NCI-H128 (cell line): ENCODE measurements at regions not wholly inside any gene's neighbourhood (a gene's known extent, or its start where the extent isn't known, plus 50 kb on each side); places are given as distances from the start of the nearest gene placed in this dataset.
"Not testable (repeated sequence)": the region's sequence is repeated elsewhere in the genome, so short reads cannot be mapped to it uniquely, and the experiment has no call there.

Experiments used
- DNase-seq: peaks from one replicate; lab custom pipeline; 2025; ENCODE audit not compliant: unreplicated experiment; lab: John Stamatoyannopoulos, UW

DNA sequence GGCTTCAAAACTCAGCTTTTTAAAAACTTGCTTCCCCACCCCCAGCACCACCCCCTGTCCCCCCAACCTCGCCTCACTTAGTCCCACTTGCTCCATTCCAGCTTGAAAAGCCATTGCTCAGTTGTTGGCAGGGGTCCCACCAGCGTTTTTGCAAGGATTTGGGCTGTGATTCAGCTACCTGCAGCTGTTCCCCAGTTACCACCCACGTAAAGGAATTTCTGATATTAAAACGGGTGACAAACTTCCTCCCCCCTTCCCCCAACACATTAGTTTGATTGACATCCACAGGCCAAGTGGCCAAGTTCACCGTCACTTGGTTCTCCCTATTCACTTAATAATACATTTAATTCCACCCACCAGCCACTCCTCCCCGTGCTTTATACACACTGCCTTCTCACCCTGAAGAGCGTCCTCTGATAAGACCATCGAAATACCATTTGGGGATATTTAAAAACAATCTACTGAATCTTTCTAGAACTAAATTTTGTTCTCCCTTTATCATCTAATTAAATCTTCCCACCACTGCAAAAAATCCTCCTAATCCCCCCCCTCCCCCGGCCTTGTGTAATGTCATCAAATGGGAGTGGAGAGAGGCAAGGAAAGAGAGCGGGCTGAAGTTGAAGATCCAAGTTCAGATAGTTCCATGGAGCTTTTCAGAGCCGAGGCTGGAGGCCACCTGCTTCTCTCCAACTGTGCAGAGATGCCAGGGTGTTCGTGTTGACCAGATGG, 55.1 kb downstream of the SOX9 start:
- DNase-seq = no peak

DNA sequence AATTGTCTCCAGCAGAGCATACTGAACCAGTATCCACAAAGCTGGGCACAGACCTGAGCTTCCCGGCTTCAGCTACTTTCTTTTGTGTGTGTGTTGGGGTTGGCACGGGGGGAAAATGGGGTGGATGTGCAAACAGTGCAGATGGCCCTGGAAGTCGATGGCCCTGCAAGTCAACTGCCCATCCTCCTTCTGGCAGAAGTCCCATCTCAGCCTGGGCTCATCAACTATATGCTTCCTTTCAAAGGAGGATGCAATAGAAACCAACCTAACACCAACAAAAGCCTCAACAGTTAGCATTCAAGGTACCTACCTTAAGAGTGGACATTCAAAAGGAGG, 55.7 kb downstream of the SOX9 start:
- no peak for DNase-seq

GRCh38 chr17:72176951-72177660, 56.3 kb downstream of the SOX9 start:
- DNase-seq = no peak

- no peak for DNase-seq
These were observed 56.9 kb downstream of the SOX9 start for GRCh38 chr17:72177738-72178137.

- DNase-seq = no peak
These were observed 61.6 kb downstream of the SOX9 start for GRCh38 chr17:72182371-72182873.

GRCh38 chr17:72183194-72183685, 62.4 kb downstream of the SOX9 start:
- DNase-seq = no peak

DNA sequence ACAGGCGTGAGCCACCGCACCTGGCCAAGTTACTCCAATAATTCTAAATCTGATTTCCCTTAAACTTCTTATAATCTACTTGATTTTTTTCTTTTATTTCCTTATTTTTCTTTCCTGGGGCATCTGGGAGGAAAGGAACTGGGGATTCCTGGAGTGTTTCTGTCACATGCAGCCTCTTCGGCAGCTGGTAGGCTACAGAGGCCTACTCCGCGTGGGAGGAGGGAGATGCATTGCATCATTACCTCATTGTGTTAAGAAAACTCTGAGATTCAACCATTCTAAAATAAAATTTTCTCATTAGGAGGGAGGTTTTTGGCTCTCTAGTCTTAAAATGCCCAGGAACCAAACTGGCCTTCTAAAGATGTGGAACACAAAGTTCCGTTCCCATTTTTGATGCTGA, 64.0 kb downstream of the SOX9 start:
- DNase-seq = no peak

DNA sequence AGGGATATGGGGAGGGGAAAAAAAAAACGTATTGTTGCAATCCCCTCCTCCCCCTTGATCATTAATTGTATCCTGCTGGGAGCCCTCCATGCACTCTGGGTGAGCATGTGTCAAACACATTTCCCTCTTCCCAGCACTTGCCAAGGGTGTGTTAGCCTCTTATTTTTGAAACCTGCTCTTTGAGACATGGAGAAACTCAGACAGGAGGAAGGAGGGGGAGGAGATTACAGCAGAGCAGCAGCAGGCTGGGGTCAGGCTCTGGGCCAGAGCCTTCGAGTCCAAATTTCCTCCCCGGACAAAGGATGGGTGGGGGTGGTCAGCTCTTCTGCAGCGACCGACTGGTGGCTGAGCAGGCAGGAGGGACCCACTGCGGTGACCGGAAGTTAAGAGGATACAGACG, 64.7 kb downstream of the SOX9 start:
- no peak for DNase-seq

- no peak for DNase-seq
These were observed 66.7 kb downstream of the SOX9 start for GRCh38 chr17:72187556-72187955.

DNA sequence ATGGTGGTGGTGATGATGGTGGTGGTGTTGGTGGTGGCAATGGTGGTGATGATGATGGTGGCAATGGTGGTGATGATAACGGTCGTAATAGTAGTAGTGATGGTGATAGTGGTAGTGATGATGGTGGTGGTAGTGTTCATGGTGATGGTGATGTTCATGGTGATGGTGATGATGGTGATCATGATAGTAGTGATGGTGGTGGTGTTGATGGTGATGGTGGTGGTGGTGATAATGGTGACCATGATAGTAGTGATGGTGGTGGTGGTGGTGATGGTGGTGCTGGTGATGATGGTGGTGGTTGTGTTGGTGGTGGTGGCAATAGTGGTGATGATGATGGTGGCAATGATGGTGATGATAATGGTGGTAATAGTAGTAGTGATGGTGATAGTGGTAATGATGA, 68.0 kb downstream of the SOX9 start:
- no peak for DNase-seq

DNA sequence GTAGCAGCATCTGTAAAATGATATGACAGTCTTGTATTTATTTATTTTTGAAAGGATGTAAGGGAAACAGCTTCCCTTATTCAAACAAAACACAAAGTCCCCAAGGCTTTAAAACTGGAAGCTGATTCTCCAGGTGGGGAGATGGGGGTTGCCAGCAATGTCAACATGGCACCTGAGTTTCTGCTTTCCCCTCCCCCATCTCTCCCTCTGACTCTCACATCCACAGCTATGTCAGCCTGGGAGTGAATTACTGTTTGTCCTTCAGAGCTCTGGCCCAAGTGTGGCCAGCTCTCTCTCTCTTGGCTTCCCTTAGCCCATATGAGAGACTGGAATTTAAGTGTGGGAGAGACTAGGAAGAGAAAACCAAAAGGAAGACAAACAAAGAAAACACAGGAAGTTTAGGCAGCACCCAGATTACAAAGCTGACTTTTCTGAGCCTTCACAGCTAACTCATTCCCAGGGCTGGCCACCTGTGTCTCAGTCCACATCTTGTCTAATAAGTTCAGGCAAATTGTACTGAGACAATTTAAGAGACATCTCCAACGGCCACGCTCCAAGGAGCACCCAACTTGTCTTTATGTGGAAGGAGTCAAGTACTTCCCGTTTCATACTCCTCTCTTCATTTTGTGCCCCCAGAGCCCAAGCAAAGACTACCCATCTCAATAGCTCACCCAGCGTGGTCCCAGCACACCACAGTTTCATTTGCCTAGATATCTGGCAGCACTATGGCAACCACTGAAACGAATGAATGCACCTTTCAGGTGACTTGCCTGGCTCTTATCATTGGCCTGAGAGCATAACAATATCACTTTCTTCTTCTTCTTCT, 69.2 kb downstream of the SOX9 start:
- DNase-seq = no peak

GRCh38 chr17:72191356-72191755, 70.5 kb downstream of the SOX9 start:
- DNase-seq = no peak

- no peak for DNase-seq
These were observed 71.3 kb downstream of the SOX9 start for GRCh38 chr17:72191921-72192799.

GRCh38 chr17:72192800-72193192, 72.0 kb downstream of the SOX9 start:
- no peak for DNase-seq

- no peak for DNase-seq
These were observed 72.7 kb downstream of the SOX9 start for GRCh38 chr17:72193391-72194106.

DNA sequence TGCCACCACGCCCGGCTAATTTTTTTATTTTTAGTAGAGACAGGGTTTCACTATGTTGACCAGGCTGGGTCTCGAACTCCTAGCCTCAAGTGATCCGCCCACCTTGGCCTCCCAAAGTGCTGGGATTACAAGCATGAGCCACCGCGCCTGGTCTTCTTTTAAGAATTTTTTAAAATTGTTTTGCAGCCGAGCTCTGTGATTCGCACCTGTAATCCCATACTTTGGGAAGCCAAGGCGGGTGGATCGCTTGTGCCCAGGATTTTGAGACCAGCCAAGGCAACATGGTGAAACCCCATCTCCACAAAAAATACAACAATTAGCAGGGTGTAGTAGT, 73.3 kb downstream of the SOX9 start:
- DNase-seq = not testable (repeated sequence)

DNA sequence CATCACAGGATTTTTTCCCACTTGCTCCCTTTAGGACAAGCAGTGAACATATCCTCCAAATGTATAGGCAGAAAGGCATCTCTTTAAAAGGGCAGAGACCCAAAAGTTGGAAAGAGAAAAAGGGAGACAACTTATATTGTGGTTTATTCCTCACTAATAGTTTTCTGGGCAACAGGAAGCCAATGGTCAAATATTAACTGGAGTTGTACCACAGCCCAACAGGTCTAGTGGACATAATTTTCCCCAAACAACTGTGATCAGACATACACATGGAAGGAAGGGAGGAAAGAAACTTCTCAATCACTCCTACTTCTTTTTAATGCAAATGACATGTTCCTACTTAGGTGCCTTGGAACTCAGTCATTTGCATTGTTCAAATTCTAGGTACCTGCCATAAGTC, 78.4 kb downstream of the SOX9 start:
- no peak for DNase-seq

DNA sequence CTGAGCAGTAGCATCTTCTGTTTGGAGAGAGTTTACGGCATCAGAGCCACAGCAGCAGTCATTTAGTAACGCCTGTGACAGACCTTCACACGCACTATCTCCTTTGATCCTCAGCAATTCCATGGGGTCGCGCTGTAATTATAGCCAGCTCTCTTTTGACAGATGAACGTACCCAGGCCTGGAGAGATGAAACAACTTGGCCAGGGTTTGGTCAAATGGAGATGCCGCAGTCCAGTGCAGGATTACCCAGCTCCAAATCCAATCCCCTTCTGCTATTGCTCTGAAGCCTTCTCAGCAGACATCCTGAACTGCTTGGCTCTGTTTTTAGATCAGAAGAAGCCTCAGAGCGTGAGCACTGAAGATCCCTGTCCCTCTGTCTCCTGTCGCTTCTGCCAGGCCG, 83.9 kb downstream of the SOX9 start:
- DNase-seq = no peak

DNA sequence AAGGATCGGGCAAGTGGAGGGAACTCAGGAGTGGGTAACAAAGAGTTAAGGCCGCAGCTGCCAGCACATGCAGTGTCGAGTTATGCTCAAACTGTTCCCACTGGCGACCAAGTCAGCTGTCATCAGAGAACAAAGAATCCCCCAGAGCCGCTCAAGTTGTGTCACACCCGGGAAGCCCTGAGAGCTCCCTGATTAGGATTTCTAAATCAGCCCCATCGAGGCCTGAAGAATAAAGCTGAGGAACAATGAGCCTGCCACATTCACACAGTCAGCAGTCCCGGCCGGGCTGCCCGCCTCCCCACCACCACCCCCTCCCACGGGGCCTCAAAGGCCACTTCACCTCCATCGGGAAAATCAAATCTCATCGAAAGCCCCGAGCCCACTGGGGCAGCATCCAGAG, 84.5 kb downstream of the SOX9 start:
- no peak for DNase-seq

- no peak for DNase-seq
These were observed 85.0 kb downstream of the SOX9 start for GRCh38 chr17:72205822-72206221.
